ENCODE measurements at regions not wholly inside any gene's neighbourhood (a gene's known extent, or its start where the extent isn't known, plus 50 kb on each side); places are given as distances from the start of the nearest gene placed in this dataset.
A peak's percentile ranks its signal among the peaks of the same experiment; 100 is the strongest.

DNA sequence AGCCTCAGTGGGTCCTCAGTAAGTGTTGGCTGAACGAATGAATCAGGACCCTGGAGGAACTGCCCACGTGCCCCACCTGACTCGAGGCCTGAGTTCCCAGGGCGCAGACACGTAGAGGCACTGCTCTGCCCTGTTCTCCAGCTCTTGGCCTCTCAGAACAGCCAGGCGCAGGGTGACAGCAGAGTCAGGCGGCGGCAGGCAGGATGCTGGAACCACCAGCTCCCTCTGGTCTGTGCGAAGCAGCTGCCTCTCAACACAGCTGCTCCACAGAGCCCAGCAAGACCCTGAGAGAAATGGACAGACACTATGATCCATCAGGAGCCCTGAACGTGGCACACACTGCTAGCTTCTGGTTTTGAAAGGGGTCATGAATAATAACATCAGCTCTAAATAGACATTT is 53.1 kb upstream of the BCO1 start:
- DNase-seq (ENCODE audit: low spot score) = no peak

DNA sequence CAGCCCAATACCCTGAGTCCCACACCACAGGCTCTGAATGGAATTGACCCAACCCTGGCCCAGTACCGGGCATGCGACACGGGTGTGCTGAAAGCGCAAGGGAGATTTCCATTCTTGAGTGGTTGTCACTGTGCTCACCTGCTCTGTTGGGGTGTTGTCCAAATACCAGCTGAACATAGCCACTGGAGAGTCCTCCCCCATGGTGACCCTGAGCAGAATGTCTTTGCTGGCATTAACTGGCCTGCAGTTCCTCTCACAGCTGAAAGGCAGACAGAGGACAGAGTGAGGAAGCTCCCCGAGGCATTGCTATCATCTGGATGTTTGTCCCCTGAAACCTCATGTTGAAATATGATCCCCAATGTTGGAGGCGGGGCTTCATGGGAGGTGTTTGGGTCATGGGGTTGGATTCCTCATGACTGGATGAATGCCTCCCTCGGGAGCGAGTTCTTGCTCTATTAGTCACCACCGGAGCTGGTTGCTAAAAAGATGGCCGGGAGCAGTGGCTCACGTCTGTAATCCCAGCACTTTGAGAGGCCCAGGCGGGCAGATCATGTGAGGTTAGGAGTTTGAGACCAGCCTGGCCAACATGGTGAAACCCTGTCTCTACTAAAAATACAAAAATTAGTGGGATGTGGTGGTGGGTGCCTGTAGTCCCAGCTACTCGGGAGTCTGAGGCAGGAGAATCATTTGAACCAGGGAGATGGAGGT is 57.3 kb upstream of the BCO1 start:
- DNase-seq (ENCODE audit: low spot score) = peak; percentile 98

DNA sequence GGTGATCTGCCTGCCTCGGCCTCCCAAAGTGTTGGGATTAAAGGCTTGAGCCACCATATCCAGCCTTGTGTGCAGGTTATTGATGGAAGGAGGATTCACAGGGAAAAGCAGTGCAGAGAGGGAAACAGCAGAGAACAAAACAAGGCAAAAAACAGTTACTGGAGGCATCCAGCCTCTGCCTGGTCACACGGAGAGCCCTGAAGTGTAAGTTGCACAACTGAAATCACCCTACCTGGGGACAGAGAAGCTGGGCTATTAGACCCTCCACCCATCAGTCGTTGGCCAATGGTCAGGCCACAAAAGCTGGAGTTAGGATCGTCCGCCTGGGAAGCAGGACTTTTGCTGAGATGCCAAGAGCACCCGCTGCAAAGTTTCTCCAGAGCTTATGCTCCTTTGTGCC is 57.9 kb upstream of the BCO1 start:
- DNase-seq (ENCODE audit: low spot score) = peak; percentile 8

DNA sequence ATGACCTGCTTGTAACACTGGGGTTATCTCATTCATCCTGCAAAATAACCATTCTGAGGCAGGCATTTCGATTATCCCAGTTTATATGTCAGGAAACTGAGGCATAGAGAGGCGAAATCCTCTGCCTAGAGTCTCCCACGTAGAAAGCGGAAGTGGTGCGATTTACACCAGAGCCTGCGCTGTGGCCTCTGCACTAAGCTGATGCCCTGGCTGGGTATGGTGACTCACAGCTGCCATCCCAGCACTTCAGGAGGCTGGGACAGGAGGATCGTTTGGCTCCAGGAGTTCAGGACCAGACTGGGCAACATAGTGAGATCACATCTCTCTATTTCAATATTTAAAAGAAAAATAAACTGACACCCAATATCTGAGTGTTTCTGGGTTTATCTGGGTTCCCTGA is 59.3 kb upstream of the BCO1 start:
- no peak for DNase-seq (ENCODE audit: low spot score)

DNA sequence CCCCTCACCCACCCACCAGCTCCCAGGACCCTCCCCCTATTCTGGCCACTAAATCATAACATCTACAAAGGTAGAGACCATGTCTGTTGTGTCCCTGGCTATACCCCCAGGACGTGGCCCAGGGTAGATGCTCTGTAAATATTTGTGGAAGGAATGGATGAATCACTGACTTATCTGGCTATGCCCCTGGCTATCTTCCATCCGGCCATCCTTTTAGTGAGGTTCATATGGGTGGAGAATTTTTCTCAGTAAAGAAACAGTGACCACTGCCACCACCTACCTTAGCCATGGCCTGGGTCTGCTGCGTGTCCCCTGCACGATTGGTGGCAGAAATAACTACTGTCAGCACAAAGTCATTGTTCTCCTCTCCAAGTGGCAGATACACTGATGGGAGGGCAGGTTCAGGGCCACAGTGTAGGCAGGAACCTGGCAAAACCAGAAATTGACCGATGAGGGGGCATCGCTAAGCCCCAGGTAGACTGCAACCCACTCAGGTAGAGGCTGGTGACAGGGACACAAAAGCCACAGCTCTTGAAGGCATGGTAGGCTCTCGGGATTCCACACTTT is 63.1 kb upstream of the BCO1 start:
- DNase-seq (ENCODE audit: low spot score) = peak; percentile 66

DNA sequence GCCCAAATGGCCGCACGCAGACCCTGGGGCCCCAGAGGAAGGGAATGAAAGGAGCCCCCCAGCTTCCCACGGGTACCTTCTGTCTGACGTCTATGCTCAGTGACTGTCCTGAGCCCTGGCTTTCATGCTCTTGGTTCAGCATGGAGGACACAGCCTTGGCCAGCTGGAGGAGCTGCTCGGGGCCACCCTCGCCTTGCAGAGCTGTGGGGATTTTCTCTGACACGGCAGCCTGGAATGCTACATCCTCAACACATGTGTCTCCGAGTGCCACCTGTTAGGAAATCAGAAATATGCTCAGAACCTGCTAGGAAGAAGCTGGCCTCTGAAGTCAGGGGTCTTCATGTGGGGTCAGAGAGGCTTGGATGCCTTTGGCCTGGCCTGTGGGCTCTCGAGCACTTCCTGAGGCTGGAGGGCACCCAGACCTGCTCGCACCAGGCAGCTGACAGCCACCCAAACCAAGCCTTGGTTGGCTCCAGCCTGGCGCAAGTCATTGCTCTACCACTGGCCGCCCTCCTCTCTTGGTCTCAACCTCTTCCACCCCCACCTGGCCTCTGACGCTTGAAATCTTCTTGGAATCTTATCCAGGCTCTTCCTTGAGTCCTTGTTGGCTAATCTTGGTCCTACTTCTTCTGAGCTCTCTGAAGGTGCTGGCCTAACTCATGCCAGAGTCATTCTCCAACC is 63.7 kb upstream of the BCO1 start:
- no peak for DNase-seq (ENCODE audit: low spot score)

DNA sequence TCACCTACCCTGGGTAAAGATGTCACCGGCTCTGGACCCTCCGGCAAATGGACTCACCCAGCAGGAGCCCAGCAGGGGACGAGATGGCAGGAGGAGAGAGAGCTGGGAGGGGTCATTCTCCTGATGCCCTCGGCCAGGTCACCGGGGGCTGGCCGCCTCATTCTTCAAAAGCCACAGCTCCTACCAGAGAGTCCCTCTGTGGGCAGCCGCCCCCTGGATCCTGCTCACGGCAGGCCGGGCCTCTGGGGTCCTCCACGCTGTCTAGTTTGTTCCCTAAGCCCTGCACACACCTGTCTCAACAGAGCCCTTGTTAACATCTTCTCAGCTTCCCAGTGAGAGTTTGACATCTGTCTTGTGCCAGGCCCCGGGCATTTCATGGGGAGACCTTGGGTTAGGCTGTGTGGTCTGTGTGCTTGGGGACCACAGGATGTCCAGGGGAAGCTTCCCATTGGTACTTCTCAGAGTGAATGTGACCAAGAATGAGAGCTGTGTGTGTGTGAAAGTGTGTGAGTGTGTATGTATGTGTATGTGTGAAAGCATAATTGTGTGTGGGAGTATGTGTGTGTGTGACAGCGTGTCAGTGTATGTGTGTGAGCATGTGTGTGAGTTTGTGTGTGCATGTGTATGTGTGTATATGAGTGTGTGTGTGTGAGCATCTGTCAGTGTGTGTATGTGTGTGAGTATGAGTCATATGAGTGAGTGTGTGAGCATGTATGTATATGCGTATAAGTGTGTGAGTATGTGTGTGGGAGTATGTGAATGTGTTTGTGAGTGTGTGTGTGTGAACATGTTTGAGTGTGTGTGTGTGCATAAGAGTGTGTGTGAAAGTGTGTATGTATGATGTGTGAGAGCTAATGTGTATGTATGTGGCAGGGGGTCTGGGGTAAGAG is 65.5 kb upstream of the BCO1 start:
- DNase-seq (ENCODE audit: low spot score) = no peak

DNA sequence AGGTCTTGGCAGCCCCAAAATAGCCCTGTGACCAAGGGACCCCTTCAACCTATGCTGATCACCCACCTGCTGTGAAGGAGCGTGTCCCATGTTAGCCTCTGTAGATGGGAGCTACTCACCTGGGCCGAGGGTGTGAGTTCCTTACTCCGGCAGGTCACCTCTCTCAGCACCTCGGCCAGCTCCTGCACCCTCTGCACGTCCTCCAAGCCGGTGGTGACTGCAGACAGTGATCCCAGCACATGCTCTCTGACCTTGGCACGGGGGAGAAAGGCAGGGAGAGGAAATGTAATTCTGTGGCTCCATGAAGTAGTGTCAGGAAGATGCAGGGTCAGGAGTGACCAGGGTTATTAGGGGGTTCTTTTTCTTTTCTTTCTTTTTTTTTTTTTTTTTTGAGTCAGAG is 67.7 kb upstream of the BCO1 start:
- no peak for DNase-seq (ENCODE audit: low spot score)

DNA sequence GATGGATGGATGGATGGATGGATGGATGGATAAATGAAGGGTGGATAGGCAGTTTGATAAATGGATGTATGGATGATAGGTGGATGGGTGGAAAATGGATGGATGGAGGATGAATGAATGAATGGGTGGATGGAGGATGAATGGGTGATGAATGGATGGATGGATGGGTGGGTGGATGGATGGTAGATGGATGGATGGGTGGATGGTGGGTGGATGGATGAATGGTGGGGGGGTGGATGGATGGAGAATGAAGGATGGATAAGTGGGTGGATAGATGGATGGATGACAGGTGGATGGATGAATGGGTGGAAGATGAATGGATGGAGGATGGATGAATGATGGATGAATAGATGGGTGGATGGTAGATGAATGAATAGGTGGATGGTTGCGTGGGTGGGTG is 70.1 kb upstream of the BCO1 start:
- no peak for DNase-seq (ENCODE audit: low spot score)

DNA sequence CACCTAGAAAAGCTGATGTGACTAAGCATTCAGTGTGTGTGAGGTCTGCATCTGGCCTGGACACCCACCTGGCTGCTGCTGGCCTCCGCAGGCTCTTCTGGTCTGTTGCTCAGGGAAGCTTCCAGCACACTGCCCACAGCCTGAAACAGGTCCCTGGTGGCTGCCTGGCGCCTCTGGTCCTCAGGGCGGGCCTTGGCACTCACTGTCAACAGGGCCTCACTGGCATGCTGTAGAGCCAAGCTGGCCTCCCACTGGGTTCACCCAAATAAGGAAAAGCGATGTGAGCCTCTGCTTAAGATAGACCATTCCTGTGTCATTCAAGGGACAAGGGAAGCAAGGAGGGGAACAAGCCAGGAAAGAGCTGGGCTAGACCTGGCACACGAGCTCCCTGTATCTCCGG is 70.6 kb upstream of the BCO1 start:
- DNase-seq (ENCODE audit: low spot score) = no peak

DNA sequence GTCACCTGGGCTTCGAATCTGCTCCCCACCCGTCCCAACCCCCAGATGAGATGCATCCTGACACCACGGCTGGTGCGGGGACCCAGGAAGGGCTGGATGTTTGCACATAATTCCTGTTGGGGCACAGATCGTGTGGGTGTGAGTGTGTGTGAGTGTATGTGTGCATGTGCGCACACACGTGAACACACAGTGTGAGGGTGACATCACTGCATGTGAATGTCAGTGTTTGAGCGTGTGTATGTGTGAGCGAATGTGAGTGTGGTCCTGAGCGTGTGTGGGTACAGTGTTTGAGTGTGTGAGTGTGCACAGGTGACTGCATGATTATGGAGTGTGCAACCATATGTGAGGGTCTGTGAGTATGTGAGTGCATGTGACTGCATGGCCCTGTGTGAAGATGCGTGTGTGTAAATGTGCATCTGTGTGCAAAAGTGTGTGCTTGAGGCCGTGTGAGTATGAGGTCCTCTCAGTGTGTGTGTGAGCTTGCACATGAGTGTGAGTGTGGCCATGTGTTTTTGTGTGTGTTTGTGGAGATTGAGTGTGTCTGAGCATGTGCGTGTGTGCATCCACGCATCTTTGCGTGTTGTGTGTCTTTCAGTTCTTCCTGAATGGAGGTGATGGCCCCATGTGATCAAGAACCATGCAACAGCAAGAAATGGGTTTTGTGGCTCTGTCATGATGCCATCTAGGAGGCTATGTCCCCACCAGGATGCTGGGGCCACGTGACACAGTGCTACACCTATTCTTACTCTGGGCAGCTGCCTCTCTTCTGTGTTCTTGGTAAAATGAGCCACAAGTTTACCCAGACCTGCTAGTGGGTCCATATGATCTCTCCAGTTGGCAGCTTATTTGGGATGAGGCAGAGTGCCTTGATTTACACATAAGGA is 70.5 kb upstream of the GCSH start:
- no peak for DNase-seq (ENCODE audit: low spot score)

DNA sequence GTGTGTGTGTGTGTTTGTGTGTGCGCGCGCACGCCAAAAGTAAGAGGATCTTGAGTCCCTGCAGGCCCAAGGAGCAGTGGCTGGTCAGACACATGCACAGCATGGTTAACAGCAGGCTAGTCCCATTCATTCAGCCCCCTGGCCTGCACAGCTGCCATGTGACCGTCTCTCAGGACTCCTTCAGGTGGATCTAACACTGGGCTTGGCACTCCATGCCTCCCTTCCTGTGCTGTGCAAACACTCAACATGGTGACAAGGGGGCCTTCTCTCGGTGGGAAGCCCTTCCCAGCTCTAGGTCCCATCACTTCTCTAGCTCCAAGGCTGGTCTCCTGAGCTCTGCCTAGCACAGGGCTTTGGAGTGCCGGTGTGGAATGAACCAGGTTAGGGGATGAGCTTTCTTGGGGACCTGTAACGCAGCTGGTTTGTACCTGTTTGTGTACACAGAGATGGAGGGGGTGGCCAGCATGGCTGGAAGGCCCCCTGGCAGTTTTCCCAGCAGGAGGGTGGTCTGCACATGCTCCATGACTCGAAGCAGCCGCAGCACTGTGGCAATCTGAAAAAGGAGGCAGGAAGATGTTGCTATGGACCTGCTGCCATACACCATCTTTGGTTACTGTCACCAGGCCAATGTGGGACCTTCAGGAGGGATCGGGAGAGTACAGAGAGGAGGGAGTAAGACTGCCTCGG is 69.4 kb upstream of the GCSH start:
- DNase-seq (ENCODE audit: low spot score) = no peak

DNA sequence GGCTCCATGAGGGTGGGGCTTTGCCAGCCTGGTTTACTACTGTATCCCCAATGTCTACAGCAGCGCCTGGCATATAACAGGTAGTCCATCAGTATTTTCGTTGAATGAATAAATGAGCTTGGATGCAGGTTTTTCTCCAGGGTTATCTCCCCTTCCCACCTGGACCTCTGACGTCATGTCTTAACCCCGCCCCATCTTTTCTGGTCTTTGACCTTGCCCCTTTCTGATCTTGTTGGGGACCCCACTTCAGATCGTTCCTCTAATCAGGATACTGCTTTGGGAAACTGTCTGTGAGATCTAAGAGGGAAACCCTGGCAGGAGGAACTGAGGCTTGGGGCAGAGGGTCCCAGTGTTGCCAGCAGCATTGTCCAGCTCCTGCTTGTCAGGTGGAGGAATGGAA is 68.8 kb upstream of the GCSH start:
- DNase-seq (ENCODE audit: low spot score) = no peak

DNA sequence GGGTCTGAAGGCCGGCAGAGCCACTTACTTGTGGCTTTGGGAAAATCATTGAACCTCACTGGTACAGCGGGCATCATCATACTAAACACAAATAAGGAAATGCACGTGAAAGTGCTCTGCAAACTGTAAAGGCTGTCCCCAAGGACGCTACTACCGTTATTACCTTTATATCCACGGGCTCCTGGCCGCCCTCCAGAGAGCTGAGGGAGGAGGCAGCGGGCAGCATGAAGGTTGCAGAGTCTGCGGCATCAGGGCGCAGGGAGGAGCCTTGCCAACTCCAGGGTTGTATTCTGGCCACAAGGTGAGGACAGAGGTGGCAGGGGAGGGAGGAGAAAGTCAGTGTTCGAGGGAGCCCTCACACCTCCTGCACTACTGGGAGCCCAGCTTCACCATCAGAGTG is 68.3 kb upstream of the GCSH start:
- no peak for DNase-seq (ENCODE audit: low spot score)

DNA sequence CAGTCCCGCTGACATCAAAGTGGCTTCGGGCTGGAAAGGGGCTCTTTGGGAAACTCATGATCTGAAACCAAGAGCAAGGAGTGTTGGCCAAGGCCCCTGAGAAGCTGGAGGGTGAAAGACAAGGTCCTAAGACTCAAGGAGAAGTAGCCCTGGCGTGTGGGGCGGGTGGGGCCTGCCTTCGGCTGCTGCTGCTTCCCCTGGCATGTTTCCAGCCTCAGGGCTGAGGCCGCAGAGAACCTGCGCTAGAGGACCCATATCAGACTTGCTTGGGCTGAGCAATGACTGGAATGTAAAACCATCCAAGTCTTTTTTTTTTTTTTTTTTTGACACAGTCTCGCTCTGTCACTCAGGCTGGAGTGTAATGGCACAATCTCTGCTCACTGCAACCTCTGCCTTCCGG is 67.5 kb upstream of the GCSH start:
- DNase-seq (ENCODE audit: low spot score) = no peak

DNA sequence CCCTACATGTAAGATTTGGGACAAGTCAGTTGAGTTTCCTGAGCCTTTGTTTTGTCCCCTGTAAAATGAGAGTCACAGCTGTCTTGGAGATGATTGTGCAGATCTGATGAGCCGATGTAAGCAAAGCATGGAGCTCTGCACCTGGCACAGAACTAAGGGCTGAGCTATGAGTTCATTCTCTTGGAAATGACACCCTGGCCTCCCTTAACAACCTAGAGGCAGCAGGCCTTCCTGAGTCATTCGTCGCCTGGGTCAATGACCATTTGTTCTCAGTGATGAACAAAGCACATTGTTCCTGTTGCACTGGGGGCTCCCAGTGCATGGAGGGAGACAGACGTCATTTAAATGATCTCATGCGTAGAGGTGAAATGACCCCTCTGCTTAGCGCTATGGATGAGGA is 62.8 kb upstream of the GCSH start:
- no peak for DNase-seq (ENCODE audit: low spot score)

DNA sequence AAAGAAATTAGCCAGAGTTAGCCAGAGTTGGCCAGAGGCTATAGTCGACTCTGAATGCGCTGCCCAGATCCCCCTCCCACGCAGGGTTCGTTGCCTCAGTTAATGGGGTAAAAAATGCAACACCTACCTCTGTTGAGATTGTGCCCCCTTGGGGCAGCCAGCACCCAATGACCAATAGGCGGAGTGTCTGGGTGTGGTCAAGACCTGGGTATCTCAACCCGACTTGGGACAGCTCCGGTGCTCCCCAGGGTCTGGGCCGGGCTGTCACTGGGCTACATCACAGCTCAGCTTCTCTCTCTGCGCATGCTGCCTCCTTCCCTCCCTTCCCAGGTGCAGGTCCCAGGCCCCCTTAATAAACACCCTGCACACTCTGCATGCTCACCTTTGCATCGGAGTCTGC is 59.6 kb upstream of the GCSH start:
- no peak for DNase-seq (ENCODE audit: low spot score)

DNA sequence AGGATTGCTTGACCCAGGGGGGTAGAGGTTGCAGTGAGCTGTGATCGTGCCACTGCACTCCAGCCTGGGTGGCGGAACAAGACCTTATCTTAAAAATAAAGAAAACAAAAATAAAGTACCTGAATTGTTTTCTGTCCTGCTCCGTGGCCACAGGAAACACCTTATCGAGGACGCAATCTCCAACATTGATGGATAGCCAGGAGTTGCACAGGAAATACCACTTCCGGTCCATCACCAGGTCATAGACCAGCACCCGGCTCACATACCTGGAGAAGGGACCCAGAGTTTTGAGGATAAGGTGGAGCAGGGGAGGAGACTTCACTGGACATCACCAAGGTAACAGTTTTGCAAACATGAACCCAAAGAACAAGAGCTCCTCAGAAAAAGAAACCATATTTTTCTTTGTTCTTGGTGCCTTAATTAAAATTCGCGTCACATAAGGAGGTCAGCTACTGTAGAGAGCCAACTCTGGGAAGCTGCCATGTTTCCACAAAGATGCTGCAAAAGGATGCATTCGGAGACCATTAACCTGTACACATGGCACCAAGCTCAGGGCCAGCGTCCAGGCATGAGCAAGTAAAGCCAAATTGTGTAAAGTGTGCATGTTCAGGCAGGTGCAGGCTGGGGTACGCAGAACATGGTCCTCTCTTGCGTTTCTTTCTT is 55.6 kb upstream of the GCSH start:
- no peak for DNase-seq (ENCODE audit: low spot score)

DNA sequence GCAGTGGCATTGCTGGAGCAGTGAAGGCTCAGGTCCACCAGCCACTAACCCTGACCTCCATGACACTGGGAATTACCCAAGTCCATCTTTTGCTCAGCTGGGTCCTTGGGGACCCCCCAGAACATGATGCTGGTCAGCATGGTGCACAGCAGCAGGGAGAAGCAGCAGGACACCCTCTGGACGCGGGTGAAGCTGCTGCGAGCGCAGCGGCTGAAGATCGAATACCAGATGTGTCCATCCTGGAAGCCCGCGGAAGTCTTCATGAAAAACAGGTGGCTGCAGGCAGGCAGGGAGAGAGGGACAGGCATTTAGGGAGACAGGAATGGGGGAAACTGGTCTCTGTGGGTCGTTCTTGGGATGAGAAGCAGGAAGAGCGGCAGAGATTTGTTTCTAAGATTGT is 53.4 kb upstream of the GCSH start:
- DNase-seq (ENCODE audit: low spot score) = no peak

DNA sequence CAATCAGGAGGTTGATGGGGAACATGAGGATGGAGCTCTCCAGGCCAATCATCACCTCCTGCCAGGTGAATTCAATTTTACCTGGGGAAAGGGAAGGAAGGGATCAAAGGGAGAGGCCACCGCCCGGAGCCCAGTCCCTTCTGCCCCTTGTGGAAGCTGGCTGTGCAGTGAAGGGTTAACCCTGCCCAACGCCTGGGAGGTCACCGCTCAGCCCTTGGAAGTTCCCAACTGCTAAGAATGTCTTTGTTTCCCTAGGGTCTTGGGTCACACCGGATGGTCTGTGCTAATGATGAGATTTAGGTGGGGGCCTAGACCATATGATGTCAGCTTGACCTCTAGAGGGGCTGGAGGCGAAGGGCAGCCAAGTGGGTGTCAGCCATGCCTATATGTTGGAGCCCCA is 52.1 kb upstream of the GCSH start:
- no peak for DNase-seq (ENCODE audit: low spot score)

Measured in umbilical cord (tissue), 1 donor.